Bronchial epithelial cell (primary cell): ENCODE measurements at regions not wholly inside any gene's neighbourhood (a gene's known extent, or its start where the extent isn't known, plus 50 kb on each side); places are given as distances from the start of the nearest gene placed in this dataset.

Experiments
- DNase-seq: peaks from one replicate; pipeline ENCODE4 v3.0.0-alpha.2; 2010; ENCODE audit warnings: low read depth
- FAIRE-seq: peaks from 2 replicates; lab custom pipeline; 2011; peaks lifted over from hg19 to GRCh38; lab: Jason Lieb, UNC
- H3K27me3 ChIP-seq: 2 replicates; pipeline ENCODE4 v1.5.1; 2011; ENCODE audit warnings: low read length; ENCODE audit not compliant: control insufficient read depth, insufficient read depth
- H3K36me3 ChIP-seq: 2 replicates; pipeline ENCODE4 v1.5.1; 2011; ENCODE audit warnings: low read length; ENCODE audit not compliant: control insufficient read depth, insufficient read depth
- H3K4me3 ChIP-seq: 2 replicates; pipeline ENCODE4 v1.5.1; 2011; ENCODE audit warnings: mild to moderate bottlenecking, low read depth, low read length, control low read depth
- TF ChIP-seq, protein P1 (sequence below): IDR thresholded peaks from 2 replicates; pipeline ENCODE4 v1.5.1; 2011; ENCODE audit warnings: mild to moderate bottlenecking, moderate library complexity, low read length, control low read depth, inconsistent platforms; ENCODE audit not compliant: insufficient read depth, severe bottlenecking

DNA sequence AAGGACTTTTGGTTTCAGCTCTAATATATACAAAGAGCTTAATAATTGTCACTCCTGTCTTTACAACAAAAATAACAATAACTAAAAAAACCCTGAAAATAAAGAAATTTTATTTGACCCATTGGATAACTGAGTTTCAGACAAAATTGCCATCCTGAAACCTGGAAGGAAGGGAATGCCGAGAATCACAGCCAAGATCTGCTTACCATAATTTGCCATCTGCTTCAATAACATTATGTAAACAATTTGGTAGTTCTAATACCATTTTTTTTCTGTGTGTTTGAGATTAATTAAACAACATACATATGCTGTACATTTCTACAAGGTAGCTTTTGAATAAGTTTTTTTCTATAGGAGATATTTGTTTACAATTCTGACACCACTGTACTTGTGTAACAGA lies 596.3 kb upstream of the MGAT4C start:
- H3K4me3 ChIP-seq: no peak overlapping the region
- DNase-seq (no peak), FAIRE-seq (no peak)
- TF ChIP-seq, protein P1, sequence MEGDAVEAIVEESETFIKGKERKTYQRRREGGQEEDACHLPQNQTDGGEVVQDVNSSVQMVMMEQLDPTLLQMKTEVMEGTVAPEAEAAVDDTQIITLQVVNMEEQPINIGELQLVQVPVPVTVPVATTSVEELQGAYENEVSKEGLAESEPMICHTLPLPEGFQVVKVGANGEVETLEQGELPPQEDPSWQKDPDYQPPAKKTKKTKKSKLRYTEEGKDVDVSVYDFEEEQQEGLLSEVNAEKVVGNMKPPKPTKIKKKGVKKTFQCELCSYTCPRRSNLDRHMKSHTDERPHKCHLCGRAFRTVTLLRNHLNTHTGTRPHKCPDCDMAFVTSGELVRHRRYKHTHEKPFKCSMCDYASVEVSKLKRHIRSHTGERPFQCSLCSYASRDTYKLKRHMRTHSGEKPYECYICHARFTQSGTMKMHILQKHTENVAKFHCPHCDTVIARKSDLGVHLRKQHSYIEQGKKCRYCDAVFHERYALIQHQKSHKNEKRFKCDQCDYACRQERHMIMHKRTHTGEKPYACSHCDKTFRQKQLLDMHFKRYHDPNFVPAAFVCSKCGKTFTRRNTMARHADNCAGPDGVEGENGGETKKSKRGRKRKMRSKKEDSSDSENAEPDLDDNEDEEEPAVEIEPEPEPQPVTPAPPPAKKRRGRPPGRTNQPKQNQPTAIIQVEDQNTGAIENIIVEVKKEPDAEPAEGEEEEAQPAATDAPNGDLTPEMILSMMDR: no peak
- no peaks in the 10 kb centered on the region for H3K27me3 ChIP-seq
- no peaks in the 10 kb centered on the region for H3K36me3 ChIP-seq

DNA sequence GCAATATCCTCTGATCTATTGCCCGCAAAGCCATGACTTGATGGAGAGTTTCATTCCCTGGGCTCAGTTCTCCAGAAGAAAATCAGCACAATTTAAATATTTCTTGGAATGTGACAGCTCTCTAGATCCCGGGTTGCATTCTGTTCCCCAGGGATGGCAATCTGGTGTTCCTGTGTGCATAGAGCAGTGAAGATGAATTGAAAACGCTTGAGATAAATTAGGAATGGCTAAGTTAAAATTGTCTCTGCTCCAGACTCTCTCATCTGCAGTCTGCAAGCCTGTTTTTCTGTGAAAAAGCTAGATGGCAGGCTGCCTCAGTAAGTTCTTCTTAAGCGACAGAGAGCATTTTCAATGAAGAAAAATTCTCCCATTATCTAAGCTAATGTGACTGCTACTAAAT lies 582.5 kb upstream of the MGAT4C start:
- H3K36me3 ChIP-seq: no peaks in the 10 kb centered on the region
- DNase-seq: no peak
- no peak for FAIRE-seq
- H3K27me3 ChIP-seq: no peaks in the 10 kb centered on the region
- TF ChIP-seq, protein P1: no peak
- H3K4me3 ChIP-seq: no peak overlapping the region

DNA sequence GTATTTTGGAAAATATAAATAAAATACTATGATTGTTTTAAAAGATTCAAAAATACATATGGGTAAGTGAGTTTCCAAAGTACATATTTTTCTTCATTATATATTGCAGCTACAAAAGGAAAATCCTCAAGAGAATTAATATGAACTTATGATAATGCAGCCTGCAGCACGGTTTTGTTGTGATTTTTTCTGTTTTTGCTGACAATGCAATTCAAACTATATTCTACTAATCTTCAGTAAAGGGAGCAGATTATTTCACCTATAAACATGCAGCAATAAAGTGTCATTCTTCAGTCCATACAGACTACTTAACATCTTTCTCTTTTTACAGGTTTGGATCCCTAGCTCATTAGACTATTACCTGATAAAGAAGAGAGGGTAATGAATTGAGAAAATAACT lies 582.1 kb upstream of the MGAT4C start:
- H3K4me3 ChIP-seq: no peak overlapping the region
- H3K36me3 ChIP-seq: no peaks in the 10 kb centered on the region
- TF ChIP-seq, protein P1: no peak
- FAIRE-seq (no peak), DNase-seq (no peak)
- H3K27me3 ChIP-seq: no peaks in the 10 kb centered on the region

DNA sequence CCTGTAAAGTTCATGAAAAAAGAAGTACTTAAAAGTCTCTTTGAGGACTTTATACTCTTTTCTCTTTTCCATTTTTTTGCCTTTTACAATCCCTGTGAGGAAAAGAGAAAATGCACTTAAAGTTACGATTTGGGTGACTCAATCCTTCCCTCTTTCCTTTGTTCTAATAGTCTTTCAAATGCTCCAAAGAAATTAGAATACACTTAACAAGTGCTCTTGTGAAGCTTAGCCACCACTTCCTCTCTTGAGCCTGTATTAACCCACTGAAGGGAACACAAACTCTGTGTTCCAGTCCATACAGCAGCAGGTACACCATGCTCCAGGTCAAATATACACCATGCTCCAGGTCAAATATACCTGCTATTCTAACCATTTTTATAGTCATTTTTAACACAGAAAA lies 581.1 kb upstream of the MGAT4C start:
- H3K4me3 ChIP-seq: no peak overlapping the region
- no peak for FAIRE-seq

DNA sequence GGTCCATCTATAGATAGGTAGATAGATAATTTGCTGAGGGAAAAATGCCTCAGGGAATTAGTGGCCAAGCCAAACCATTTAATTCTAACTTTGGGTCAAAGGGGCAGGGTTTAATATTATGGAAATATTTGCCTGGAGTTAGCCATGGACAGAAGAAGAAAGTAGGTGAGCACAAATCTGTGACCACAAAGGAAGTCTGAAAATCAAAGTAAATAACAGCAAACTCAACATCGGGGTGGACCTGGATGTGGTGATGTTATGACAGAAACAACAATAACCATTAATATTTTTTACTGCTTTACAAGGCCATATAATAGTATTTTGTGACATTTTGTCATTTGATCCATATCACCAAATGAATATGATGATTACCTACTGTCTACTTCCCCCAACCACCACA lies 578.0 kb upstream of the MGAT4C start:
- FAIRE-seq (no peak), DNase-seq (no peak)
- H3K27me3 ChIP-seq: no peaks in the 10 kb centered on the region
- H3K4me3 ChIP-seq: no peak overlapping the region
- TF ChIP-seq, protein P1: no peak
- H3K36me3 ChIP-seq: no peaks in the 10 kb centered on the region

More for the DNA sequence above, 581.1 kb upstream of the MGAT4C start:
- no peaks in the 10 kb centered on the region for H3K27me3 ChIP-seq
- H3K36me3 ChIP-seq: no peaks in the 10 kb centered on the region
- DNase-seq: no peak
- TF ChIP-seq, protein P1: no peak

DNA sequence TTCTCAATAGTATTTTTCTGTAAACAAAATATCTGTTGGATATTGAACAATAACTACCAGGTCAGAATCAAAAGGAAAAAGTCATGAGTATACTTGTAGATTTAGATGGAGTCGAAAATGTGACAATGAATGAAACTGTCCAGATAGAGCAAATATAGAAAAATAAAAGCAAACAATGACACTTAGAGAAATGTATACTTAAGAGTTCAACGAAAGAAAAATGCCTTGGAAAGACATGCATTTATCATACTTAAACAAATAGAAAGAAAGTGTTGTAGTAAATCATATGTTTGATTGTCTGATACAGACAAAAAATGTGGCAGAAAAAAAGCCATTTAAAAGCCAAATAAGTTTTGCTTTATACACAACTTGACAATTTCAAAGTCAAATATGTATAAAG lies 571.2 kb upstream of the MGAT4C start:
- TF ChIP-seq, protein P1: no peak

More for the DNA sequence above, 571.2 kb upstream of the MGAT4C start:
- FAIRE-seq (no peak), DNase-seq (no peak)
- Histone ChIP-seq H3K27me3 (no peaks in the 10 kb centered on the region), H3K36me3 (no peaks in the 10 kb centered on the region), H3K4me3 (no peak overlapping the region)
